ENCODE measurements at regions not wholly inside any gene's neighbourhood (a gene's known extent, or its start where the extent isn't known, plus 50 kb on each side); places are given as distances from the start of the nearest gene placed in this dataset.
A peak's percentile ranks its signal among the peaks of the same experiment; 100 is the strongest.
"Not testable (repeated sequence)": the region's sequence is repeated elsewhere in the genome, so short reads cannot be mapped to it uniquely, and the experiment has no call there.

DNA sequence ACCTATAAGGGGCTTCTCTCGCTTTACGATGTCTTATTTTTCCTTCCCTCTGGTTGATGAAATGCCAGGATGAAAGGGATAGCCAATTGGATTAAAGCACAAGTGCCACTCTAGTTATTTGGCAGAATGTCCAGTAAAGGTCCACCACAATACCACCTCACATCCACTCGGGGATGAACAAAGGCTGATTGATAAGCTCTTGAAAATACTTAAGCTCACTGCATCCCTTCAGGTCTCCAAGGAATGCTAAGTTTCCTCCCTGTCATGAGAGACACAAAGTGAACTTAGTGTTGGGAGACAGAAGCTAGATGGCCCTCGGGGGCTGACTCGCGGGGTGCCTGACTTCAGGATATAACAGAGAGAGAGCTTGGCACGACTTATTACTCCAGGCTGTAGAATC lies 185.9 kb upstream of the ZNF644 start:
- DNase-seq (ENCODE audit: low read depth) = not testable (repeated sequence)

DNA sequence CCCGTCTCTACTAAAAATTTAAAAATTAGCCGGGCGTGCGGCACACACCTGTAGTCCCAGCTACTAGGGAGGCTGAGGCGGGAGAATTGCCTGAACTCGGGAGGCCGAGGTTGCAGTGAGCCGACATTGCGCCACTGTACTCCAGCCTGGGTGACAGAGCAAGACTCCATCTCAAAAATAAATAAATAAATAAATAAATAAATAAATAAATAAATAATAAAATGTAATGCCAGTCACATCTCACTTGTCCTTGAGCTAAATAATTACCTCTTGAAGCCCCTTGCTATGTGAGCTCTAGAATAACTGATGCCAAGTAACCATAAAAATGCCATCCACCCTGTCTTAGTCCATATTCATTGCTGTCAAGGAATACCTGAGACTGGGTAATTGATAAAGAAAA lies 182.3 kb upstream of the ZNF644 start:
- DNase-seq (ENCODE audit: low read depth) = not testable (repeated sequence)

DNA sequence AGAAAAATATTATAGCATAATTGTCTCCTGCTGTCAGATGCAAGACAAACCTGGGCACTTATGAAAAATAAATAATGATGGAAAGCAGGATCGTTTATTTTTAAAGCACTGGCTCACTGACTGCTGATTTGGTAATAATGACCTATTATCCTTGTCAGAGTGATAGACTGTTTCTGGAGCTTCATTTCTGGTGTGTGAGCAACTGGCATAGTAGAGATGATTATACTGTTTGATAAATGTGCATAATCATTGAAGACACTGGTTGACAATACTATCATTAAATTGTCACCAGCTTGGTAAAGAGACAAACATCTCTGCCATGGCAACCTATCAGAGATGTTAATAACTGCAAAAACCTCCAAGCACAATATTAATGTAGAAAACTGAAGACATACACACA lies 179.9 kb upstream of the ZNF644 start:
- DNase-seq (ENCODE audit: low read depth) = no peak

DNA sequence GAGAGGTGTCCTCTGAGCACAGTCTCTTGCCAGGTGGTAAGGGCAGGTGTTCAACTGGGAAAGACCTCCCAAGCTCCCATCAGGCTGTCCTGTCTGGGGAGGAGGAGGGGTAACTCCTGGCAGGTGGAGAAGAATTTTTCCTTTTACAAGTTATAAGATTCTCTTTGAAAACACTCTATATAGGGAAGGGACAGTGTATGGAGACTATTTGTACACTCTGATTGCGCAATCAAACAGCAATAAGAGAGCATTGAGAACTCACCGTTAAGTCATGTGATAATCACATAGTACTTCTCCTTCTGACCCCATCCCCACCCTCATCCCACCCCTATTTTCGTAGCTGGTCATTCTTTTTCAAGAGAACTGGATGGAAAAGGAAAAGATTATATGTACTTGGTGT lies 179.3 kb upstream of the ZNF644 start:
- DNase-seq (ENCODE audit: low read depth) = no peak

DNA sequence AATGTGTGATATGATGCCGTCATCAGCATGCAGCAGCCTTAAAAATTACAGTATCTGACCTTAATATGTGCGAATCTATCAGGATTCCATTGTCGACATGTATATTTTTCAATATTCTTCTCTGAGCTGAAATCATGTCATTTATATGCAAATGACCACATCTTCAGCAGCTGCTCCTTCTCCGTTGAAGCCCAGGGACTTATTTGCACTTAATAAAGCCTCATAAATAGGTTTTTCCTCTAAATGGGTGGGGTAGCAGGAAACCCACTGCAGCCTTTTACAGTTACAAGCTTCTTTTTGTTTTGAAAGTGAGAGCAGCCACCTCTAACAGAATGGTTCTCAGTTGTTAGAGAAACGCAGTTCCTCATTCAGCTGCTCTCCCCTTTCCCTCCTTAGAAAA lies 178.8 kb upstream of the ZNF644 start:
- no peak for DNase-seq (ENCODE audit: low read depth)

DNA sequence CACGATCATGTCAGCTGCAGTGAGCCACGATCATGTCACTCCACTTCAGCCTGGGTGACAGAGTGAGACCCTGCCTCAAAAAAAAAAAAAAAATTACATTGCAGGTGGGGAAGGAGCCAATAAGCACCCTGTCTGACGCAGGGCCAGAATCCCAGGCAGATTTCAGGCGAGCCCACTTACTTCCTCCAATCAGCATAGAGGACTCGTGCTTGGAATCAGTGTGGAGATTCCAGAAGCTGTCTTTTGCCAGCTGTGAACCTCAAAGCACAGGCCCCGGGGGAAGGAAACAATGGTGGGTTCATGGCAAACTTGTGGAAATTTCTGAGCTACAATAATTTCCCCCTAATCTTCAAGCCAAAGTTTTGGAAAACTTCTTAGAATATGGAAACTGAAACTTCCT lies 178.2 kb upstream of the ZNF644 start:
- DNase-seq (ENCODE audit: low read depth) = no peak

DNA sequence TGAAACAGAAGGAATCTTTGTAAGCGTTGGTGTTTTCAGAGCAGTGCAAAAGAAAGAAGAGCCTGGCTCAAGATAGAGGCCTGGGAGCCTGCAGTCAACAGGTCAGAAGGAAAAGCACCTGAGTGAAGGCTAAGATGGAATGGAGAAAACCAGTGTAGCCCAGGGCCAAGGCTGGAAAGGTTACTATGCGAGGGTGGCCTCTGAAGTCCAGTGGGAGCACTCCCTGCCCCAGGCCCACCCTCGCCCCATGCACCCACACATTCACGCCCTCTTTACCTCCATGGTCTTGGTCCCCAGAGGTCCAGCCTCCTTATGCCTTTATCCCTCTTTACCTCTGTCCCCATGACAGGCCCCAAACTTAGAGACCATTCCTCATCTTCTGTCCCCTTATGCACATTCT lies 169.2 kb upstream of the ZNF644 start:
- no peak for DNase-seq (ENCODE audit: low read depth)

DNA sequence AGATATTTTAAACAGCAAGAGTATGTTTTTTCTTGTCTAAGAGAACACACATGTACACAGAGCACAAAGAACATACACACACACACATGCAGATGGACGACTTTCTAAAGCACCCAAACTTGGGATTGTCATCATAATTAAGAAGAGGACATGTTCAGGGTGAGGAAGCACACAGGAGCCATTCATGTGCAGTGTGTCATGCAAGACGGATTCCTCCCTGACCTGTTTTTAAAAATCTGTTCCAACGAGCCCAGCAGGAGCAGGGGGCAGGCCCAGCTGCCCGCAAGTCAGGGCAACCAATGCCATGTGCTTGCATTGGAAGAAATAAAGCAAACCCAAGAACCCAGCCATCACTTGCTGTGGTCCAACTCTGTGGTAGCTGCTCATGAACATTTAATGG lies 167.3 kb upstream of the ZNF644 start:
- DNase-seq (ENCODE audit: low read depth) = no peak

DNA sequence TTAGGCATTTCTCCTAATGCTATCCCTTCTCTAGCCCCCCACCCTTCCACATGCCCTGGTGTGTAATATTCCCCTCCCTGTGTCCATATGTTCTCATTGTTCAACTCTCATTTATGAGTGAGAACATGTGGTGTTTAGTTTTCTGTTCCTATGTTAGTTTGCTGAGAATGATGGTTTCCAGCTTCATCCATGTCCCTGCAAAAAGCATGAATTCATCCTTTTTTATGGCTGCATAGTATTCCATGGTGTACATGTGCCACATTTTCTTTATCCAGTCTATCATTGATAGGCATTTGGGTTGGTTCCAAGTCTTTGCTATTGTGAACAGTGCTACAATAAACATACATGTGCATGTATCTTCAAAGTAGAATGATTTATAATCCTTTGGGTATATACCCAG lies 161.0 kb upstream of the ZNF644 start:
- not testable (repeated sequence) for DNase-seq (ENCODE audit: low read depth)

DNA sequence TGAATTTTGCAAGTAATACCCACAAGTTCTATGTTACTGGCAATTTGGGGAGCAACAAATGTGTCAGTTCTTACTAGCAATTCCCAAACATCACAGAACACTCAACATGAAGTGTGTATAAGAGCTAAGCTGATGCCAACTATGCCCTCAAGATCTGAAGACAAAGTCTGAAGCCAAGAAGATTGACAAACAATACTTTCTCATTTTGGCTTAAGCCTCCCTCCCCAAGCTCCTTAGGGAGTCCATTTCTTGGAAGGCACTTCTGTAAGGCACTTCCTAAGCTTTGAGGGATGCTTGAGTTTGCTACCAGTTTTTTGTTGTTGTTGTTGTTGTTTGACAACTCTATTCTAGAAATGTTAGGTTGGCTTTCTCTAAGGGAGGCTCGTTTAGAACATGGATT lies 154.4 kb upstream of the ZNF644 start:
- no peak for DNase-seq (ENCODE audit: low read depth)

DNA sequence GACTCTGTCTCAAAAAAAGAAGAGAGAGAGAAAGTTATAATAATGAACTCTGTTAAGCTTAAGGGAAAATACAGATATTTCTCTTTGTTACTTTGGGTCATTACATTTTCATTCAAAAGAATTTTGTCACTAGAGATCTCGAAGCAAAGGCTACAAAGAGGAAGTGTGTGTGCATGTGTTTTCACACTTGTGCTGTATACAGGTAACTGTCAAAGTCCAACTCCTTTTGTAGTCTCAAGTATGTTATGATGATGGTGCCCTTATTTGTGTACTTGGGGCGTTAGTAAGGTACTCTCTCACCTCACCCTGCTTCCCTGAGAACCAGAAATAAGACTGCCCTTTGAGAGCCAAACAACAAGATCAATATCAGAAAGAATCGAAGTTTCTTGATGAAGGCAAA lies 152.9 kb upstream of the ZNF644 start:
- DNase-seq (ENCODE audit: low read depth) = no peak

DNA sequence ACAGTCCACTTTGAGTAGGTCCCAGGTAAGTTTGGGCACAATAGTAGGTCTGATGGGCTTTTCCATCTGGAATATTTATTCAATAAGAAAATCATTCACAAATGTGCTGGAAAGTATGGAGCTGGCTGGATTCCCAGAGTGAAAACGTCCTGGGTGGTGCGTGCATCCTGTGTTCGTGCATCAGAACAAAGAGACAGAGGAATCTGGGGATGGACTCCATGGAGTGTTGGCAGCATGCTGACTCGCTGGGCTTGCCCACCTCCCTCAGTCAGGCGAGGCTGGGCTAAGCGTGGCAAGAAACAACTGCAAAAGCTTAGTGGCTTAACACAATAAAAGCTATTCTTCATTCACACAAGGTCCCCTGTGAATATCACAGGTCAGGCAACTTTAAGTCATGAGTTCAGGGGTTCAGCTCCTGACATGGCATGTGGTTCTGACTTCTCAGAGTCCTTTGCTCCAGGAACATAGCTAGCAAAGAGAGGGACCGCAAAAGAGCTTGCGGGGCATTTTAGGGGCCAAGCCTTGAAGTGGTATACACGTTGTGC lies 151.6 kb upstream of the ZNF644 start:
- DNase-seq (ENCODE audit: low read depth) = peak; percentile 9

DNA sequence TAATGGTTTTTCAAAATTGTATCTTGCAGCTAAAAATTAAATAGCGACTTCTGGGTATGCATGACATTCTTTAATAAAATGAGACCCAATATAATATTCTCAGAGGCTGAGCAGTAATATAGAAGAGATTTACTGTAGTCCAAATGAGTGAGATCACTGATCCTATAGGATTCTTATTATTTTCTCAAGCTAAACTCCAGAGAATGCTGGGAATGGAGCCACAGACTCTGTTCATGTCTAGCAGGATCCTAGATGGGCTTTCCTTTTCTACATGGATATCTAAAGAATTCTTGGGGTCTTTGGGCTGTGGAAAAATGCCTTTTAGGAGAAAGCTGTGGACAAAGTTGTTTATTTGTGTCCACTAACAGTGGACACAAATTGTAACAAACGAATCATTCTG lies 150.7 kb upstream of the ZNF644 start:
- DNase-seq (ENCODE audit: low read depth) = no peak

DNA sequence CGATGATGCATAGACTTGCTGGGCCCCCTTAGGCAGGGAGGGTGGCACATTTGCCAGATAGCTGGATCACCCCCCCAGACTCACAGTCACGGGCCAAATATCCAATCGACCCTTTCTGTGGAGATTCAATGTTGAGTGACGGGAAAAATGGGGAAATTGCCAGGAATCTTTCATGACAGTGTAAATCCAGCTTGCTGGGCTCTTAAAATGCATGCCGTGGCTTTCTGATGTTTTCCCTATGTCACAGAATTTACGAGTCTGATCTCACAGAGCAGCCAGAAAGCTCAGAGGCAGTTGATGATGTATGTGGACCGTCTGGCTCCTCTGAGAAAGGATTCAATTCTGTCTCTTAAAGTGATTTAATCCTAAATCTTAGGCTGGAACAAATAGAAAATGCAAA lies 150.1 kb upstream of the ZNF644 start:
- no peak for DNase-seq (ENCODE audit: low read depth)

DNA sequence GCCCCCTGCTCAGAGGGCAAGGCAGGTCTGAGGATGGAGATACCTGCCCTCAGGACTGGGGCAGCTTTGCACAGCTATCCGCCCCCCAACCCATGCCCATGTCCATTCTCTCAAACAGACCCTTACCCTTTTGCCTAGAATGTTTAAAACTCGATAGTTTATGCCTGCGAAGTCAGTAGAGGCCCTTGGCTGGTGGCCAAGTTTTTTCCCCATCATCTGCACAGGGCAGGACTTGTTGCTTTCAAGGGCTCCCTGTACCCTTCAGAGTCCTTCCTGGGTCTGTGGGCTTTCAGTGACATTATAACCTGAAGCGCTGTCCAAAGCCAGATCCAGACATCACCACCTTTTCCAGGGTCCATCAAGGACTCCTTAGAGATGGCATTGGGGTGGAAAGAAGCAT lies 148.7 kb upstream of the ZNF644 start:
- no peak for DNase-seq (ENCODE audit: low read depth)

DNA sequence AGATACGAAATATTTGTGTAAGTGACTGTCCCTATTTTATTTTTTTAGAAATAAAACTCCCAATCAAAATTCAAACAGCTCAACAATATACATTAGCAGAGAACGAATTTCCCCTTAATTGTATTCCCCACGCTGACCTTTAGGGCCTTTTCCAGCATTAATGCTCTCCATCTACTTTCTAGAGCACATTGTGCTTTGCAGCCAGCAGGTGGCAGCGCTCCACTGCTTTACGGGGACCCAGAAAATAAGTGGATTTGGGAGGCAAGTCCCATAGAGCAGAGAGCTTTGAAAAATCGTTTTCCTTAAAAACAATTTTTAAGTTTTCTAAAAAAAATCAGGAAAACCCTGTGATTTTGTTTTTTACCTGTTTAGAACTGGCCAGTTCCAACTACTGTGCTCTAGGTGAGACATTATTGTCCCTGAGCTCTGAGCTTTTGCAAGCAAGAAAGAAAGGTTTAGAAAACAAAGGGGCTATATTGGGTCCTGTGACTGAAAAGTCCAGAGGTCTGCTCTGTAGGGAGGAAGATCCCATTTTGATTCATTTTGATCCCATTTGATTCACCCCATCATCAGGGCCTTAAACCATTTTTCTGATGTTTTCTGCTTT lies 144.4 kb upstream of the ZNF644 start:
- DNase-seq (ENCODE audit: low read depth) = peak; percentile 58

DNA sequence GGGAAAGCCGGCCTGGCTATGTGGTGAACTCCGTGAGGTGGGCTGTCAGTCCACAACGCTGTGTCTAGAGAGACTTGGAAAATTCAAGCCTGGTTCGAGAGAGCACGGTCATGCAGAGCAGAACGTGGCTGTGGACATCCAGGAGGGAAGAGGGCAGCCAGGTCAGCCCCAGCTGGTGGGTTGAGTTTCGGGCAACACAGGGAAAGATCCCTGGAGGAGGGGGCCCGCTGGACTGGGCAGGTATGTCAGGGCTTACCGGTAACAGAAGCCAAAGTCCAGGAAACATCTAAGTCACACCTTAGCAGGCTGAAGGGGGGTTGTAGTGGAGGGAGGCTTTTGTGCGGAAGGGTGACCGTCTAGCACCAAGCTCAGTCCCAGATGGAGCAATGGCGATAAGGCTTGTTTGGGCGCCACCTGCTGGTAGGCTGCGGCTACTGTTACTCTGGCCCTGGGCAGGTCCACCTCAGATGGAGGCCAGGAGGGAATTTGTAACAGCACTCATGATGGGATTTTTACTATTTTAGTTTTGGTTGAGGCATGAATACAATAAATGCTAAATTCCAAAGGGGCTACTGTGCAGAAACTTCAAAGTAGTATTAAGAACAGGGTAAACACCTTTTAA lies 143.3 kb upstream of the ZNF644 start:
- DNase-seq (ENCODE audit: low read depth) = peak; percentile 54

DNA sequence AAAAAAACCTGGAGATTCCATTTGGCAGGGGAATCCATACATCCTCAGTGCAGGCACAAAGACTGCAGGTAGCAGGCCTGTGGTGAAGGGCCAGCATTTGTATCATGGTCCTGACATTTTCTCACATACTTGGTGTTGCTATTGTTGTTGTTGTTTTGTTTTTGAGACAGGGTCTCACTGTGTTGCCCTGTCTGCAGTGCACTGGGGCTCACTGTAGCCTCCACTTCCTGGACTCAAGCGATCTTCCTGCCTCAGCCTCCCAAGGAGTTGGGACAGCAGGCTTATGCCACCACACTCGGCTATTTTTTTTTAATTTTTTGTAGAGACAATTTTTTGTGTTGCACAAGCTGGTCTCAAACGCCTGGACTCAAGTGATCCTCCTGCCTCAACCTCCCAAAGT lies 140.8 kb upstream of the ZNF644 start:
- DNase-seq (ENCODE audit: low read depth) = no peak

DNA sequence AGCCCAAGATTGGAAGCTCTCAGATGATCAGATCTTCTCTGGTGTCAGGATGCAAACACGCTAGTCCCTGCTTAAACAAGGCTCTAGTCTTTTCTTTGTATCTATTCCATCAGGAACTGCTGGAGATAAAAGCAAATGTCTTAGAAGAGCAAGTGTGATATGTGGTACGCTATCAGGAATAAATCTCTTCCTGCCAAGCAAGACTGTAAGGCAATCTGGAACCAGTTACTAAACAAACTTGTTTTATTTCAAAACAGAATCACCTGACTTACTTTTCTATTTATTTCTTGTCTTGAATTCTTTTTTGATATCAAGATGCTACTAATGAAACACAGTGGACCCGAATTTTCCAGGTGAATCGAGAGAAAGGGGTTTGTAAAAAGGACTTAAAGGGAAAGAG lies 139.9 kb upstream of the ZNF644 start:
- DNase-seq (ENCODE audit: low read depth) = no peak

DNA sequence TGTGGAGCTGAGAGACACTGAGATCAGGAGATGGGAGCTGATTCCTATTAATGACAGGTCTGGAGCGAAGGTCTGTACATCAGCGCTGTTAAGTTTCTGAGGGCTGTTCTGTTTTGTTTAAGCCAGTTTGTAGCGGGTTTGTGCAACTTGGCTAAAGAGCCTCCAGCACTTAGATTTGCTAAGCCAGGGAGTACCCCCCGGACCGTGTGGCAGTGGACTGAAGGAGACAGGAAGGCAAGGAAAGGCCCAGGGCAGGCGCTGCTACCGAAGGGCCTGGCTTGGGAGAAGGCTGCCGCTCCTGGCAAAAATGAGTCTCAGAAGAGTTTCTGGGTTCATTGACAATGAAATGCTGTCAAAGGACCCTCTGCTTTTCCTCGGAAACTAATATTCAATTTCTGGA lies 139.3 kb upstream of the ZNF644 start:
- no peak for DNase-seq (ENCODE audit: low read depth)

DNA sequence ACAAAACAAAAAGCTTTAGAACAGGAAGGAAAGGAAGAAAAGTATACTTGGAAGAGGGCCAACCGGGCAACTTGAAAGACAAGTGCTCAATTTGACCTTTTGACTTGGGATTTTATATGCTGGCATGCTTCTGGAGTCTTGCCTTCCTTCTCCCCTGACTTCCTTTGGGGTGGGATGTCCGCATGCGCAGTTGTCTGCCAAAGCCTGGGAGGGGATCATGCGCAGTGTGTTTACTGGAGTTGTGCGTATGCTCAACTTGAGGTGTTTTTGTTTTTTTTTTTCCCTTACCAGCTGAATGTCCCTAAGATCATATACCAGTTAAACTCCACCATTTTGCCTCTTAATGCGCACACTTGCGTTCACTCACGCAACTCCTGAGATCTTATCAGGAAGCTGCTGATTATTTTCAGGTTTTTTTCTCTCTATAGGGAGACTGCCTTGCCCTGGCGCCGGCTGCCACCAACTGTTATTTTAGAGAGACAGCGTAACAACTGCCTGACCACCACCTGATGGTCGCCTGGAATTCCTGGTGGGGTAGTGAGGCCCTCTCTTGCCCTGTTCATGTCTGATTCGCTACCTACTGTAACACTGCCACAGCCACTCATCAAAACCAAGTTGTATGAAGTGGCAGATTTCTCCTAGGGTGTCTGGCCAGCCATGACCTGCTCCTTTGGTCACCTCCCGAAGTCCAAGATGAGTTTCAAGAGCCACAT lies 138.7 kb upstream of the ZNF644 start:
- DNase-seq (ENCODE audit: low read depth) = no peak

DNA sequence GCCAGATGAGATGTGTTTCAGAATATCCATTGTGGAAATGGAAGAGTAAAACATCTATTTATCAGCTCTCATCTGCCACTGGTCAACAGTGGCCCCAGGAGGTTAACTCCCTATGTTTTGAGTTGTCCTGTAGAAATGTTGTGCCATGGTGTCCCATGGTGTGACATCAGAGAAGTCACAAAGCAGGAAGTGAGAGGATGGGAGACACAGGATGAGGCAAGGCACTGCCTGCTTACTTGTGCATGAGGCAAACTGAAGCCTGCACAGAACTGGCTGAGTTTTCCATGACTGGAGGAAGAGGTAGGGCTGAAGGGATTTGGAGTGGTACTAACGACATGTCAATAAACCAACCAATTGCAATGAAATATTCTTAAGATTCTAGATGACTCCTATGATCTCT lies 131.5 kb upstream of the ZNF644 start:
- no peak for DNase-seq (ENCODE audit: low read depth)

DNA sequence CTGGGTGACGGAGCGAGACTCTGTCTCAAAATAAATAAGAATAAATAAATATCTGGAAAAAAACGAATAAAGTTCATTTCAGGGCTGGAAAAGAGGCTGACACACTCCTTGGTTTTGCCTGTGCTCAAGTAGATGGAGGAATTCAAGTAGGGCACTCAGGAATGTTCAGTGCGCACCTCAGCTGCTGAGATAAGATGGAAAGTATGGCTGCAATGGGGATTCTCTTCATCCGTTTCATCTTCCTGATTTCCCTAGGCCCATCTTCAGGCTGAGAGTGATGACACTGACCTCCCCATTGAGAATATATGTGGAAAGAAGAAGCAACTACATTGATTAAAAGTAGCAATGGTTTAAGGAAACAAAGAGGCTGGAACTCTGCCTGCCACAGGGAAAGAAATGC lies 130.5 kb upstream of the ZNF644 start:
- no peak for DNase-seq (ENCODE audit: low read depth)
